MCF 10A (cell line): ENCODE measurements at regions not wholly inside any gene's neighbourhood (a gene's known extent, or its start where the extent isn't known, plus 50 kb on each side); places are given as distances from the start of the nearest gene placed in this dataset.
A peak's percentile ranks its signal among the peaks of the same experiment; 100 is the strongest.

Experiments used
- BruUV-seq: library from RNA; stranded (reverse); fragments of 400-500 nt; replicated peaks from 2 replicates; lab custom pipeline; 2021; lab: Mats Ljungman, UMichigan
- CTCF ChIA-PET: fragments of 300-600 bp; sonication (Branson Sonifier 250); formaldehyde crosslinking; extraction: SDS; loops from one replicate; lab custom pipeline; 2021; ENCODE audit warnings: antibody characterized with exemption, inconsistent platforms; lab: Yijun Ruan, JAX
- POLR2A ChIA-PET: fragments of 300-600, 350-650 bp; sonication (Branson Sonifier 250); formaldehyde crosslinking; extraction: SDS; loops from one replicate; lab custom pipeline; 2020; ENCODE audit warnings: antibody characterized with exemption, inconsistent platforms; lab: Yijun Ruan, JAX
- DNase-seq: peaks from one replicate; pipeline ENCODE4 v3.0.0-alpha.2; 2018; ENCODE audit not compliant: unreplicated experiment
- H3K27ac Mint-ChIP-seq: one replicate; pipeline ENCODE4 v1.8.0; 2022; ENCODE audit warnings: mild to moderate bottlenecking, low read depth, mixed read lengths; ENCODE audit not compliant: unreplicated experiment
- H3K27me3 Mint-ChIP-seq: one replicate; pipeline ENCODE4 v1.8.0; 2022; ENCODE audit warnings: mixed read lengths; ENCODE audit not compliant: insufficient read depth, unreplicated experiment
- H3K36me3 Mint-ChIP-seq: one replicate; pipeline ENCODE4 v1.8.0; 2022; ENCODE audit warnings: mild to moderate bottlenecking, moderate library complexity, mixed read lengths; ENCODE audit not compliant: insufficient read depth, unreplicated experiment
- H3K4me1 Mint-ChIP-seq: one replicate; pipeline ENCODE4 v1.8.0; 2022; ENCODE audit warnings: mixed read lengths; ENCODE audit not compliant: insufficient read depth, unreplicated experiment
- H3K4me3 Mint-ChIP-seq: one replicate; pipeline ENCODE4 v1.8.0; 2022; ENCODE audit warnings: mild to moderate bottlenecking, moderate library complexity, mixed read lengths; ENCODE audit not compliant: unreplicated experiment
- H3K9me3 Mint-ChIP-seq: one replicate; pipeline ENCODE4 v1.8.0; 2022; ENCODE audit warnings: mixed read lengths; ENCODE audit not compliant: unreplicated experiment
- CTCF ChIP-seq: fragments of 200-600 bp; IDR thresholded peaks from one replicate; pipeline ENCODE4 v1.8.0; 2022; ENCODE audit warnings: antibody characterized with exemption, mild to moderate bottlenecking; ENCODE audit not compliant: unreplicated experiment
- intact Hi-C: fragments of 100-400 bp; cut with micrococcal nuclease; formaldehyde crosslinking; loops from 2 replicates; pipeline ENCODE4 v1.14.1; 2022

GRCh38 chr1:221856228-221857093 lies 114.6 kb upstream of the DUSP10 start:
- CTCF ChIA-PET: interaction anchor here (1.0 to 1.7 kb wide), 5 partner anchors 9 to 47 kb away, joined by 3 to 6 read pairs (median 3); no protein-coding TSS in a partner anchor
- Mint-ChIP-seq H3K9me3 (no peaks in the 10 kb centered on the region), H3K27me3 (no peaks in the 10 kb centered on the region), H3K27ac (no peak overlapping the region), H3K4me3 (no peak overlapping the region), H3K36me3 (no peaks in the 10 kb centered on the region), H3K4me1 (peaks cover 19% of the 10 kb centered on the region)
- POLR2A ChIA-PET: interaction anchor here (0.7 to 3.2 kb wide), 5 partner anchors 10 to 737 kb away, joined by 3 to 10 read pairs (median 4); no protein-coding TSS in a partner anchor
- TSS peak; percentile 85 for BruUV-seq
- intact Hi-C loops: no loop called here
- DNase-seq: peak; percentile 81
- TF ChIP-seq CTCF: no peak

- Mint-ChIP-seq H3K4me3 (no peak overlapping the region), H3K9me3 (no peaks in the 10 kb centered on the region), H3K36me3 (no peaks in the 10 kb centered on the region), H3K27ac (no peak overlapping the region), H3K27me3 (no peaks in the 10 kb centered on the region), H3K4me1 (peaks cover 28% of the 10 kb centered on the region)
- no TSS peak for BruUV-seq
- TF ChIP-seq CTCF: no peak
- POLR2A ChIA-PET: interaction anchor here (0.8 to 3.2 kb wide), 8 partner anchors 8 to 113 kb away, joined by 3 to 10 read pairs (median 4); partner anchors contain the start of gene DUSP10
- DNase-seq: no peak
- CTCF ChIA-PET: interaction anchor here (0.7 to 1.3 kb wide), 4 partner anchors 9 to 378 kb away, joined by 3 to 5 read pairs (median 4); no protein-coding TSS in a partner anchor
- intact Hi-C loops: no loop called here
Observed at GRCh38 chr1:221855156-221855555, 113.3 kb upstream of the DUSP10 start.

GRCh38 chr1:221851336-221851735 lies 109.4 kb upstream of the DUSP10 start:
- H3K4me1 Mint-ChIP-seq: peaks cover 15% of the 10 kb centered on the region
- no peak for TF ChIP-seq CTCF
- ChIA-PET CTCF (interaction anchor here (0.6 to 3.0 kb wide), 6 partner anchors 10 to 604 kb away, joined by 3 to 10 read pairs (median 3); partner anchors contain the start of gene DUSP10), POLR2A (interaction anchor here (1.0 to 1.8 kb wide), 6 partner anchors 10 to 110 kb away, joined by 3 to 5 read pairs (median 4); partner anchors contain the start of gene DUSP10)
- H3K4me3 Mint-ChIP-seq: no peak overlapping the region
- no peaks in the 10 kb centered on the region for H3K27me3 Mint-ChIP-seq
- H3K36me3 Mint-ChIP-seq: no peaks in the 10 kb centered on the region
- H3K9me3 Mint-ChIP-seq: no peaks in the 10 kb centered on the region
- H3K27ac Mint-ChIP-seq: peak overlapping the region; percentile 52
- intact Hi-C loops: no loop called here
- no TSS peak for BruUV-seq
- DNase-seq: no peak
